ENCODE measurements at regions not wholly inside any gene's neighbourhood (a gene's known extent, or its start where the extent isn't known, plus 50 kb on each side); places are given as distances from the start of the nearest gene placed in this dataset.
"Not testable (repeated sequence)": the region's sequence is repeated elsewhere in the genome, so short reads cannot be mapped to it uniquely, and the experiment has no call there.

DNA sequence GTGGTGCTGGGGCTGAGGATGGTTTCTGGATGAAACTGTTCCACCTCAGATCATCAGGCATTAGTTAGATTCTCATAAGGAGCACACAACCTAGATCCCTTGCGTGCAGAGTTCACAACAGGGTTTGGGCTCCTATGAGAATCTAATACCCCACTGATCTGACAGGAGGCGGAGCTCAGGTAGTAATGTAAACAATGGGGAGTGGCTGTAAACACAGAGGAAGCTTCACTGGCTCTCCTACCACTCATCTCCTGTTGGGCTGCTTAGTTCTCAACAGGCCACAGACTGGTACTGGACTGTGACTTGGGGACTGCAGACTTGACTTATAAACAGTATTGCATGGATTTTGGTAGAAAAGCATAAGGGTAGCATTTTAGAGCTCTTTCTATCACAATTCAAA is 870.7 kb upstream of the CDH10 start:
- Histone ChIP-seq H3K27ac (ENCODE audit: low read length) (no peak overlapping the region), H3K36me3 (ENCODE audit: control insufficient read depth, low read depth, low read length) (no peaks in the 10 kb centered on the region), H3K27me3 (ENCODE audit: control insufficient read depth, insufficient read depth, low read length) (no peaks in the 10 kb centered on the region), H3K9ac (ENCODE audit: low read length) (no peak overlapping the region), H3K4me1 (ENCODE audit: control insufficient read depth, low read depth, low read length) (peaks cover 4% of the 10 kb centered on the region), H3K4me3 (ENCODE audit: low read length) (no peak overlapping the region), H3K9me3 (ENCODE audit: control insufficient read depth, low read depth, low read length) (no peaks in the 10 kb centered on the region)

GRCh38 chr5:25510692-25511091 is 865.9 kb upstream of the CDH10 start:
- not testable (repeated sequence) for H3K9me3 ChIP-seq (ENCODE audit: control insufficient read depth, low read depth, low read length); H3K4me1 ChIP-seq (ENCODE audit: control insufficient read depth, low read depth, low read length); H3K9ac ChIP-seq (ENCODE audit: low read length); H3K36me3 ChIP-seq (ENCODE audit: control insufficient read depth, low read depth, low read length); H3K27me3 ChIP-seq (ENCODE audit: control insufficient read depth, insufficient read depth, low read length); H3K4me3 ChIP-seq (ENCODE audit: low read length); H3K27ac ChIP-seq (ENCODE audit: low read length)

DNA sequence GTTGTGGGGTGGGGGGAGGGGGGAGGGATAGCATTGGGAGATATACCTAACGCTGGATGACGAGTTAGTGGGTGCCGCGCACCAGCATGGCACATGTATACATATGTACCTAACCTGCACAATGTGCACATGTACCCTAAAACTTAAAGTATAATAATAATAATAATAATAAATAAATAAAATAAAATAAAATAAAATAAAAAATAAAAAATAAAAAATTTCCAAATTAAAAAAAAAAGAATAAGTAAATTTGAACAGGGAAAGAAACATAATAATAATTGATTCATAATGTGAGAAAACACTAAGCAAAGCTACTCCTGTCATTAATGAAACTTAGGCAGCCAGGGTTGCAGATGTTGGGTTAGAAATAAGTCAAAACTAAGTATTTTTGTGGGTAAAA is 863.2 kb upstream of the CDH10 start:
- not testable (repeated sequence) for H3K9me3 ChIP-seq (ENCODE audit: control insufficient read depth, low read depth, low read length); H3K27me3 ChIP-seq (ENCODE audit: control insufficient read depth, insufficient read depth, low read length); H3K9ac ChIP-seq (ENCODE audit: low read length); H3K4me1 ChIP-seq (ENCODE audit: control insufficient read depth, low read depth, low read length); H3K27ac ChIP-seq (ENCODE audit: low read length); H3K36me3 ChIP-seq (ENCODE audit: control insufficient read depth, low read depth, low read length); H3K4me3 ChIP-seq (ENCODE audit: low read length)

- Histone ChIP-seq H3K36me3 (ENCODE audit: control insufficient read depth, low read depth, low read length) (no peaks in the 10 kb centered on the region), H3K9me3 (ENCODE audit: control insufficient read depth, low read depth, low read length) (no peaks in the 10 kb centered on the region), H3K4me3 (ENCODE audit: low read length) (no peak overlapping the region)
Measured at GRCh38 chr5:25500635-25501034, 855.9 kb upstream of the CDH10 start.

DNA sequence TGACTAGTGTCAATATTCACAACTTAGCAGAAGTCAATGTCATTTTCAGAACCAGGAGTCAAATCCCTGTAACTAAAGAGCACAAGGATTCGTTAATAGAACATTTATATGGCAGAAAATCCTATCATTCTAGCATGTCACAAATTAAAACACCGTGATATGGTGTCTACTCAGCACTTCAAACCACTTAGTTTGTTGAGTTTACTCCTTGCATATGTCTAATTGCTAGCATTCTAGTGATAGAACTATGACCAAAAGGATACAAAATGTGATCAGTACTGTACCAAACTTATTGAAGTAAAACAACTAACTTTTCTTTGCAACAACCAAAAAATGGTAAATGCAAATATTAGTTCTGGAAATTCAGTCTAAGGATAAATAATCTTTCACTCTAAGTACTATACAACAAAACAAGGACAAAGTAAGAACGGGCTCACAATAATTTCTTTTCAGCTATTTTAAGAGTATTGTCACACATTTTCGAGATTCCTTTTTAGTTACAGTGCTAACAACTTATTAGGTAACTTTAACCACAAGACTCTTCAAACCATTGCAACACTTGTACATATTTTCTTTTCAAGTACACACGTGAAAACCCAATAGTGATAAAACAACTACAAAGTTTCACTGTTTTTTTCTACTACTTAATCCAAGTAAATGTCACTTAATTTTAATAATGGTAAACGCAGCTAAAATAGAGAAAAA is 845.2 kb upstream of the CDH10 start:
- Histone ChIP-seq H3K4me3 (ENCODE audit: low read length) (no peak overlapping the region), H3K27me3 (ENCODE audit: control insufficient read depth, insufficient read depth, low read length) (no peaks in the 10 kb centered on the region), H3K9me3 (ENCODE audit: control insufficient read depth, low read depth, low read length) (no peaks in the 10 kb centered on the region), H3K27ac (ENCODE audit: low read length) (no peak overlapping the region), H3K9ac (ENCODE audit: low read length) (no peak overlapping the region), H3K36me3 (ENCODE audit: control insufficient read depth, low read depth, low read length) (no peaks in the 10 kb centered on the region), H3K4me1 (ENCODE audit: control insufficient read depth, low read depth, low read length) (no peaks in the 10 kb centered on the region)

More at GRCh38 chr5:25500635-25501034, 855.9 kb upstream of the CDH10 start:
- H3K27me3 ChIP-seq (ENCODE audit: control insufficient read depth, insufficient read depth, low read length): no peaks in the 10 kb centered on the region
- H3K27ac ChIP-seq (ENCODE audit: low read length): no peak overlapping the region
- no peak overlapping the region for H3K9ac ChIP-seq (ENCODE audit: low read length)
- H3K4me1 ChIP-seq (ENCODE audit: control insufficient read depth, low read depth, low read length): peaks cover 5% of the 10 kb centered on the region

DNA sequence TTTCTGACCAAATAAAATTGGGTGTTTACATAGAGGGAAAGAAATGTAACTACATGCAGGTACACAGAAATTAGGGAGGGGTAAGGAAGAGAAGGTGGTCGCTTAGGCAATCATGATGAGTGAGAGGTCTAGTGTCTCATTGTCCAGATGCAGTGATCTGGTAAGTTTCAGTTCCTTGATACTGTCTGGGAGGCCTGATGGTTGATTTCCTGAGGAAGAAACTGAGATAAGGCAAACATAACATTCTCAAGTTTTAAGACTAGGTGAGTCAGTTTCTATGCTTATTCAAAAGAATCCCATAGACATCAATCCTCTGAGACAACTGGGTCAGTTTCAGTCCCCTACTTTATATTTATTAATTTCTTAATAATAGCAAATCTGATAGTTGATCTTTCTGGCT is 843.3 kb upstream of the CDH10 start:
- H3K36me3 ChIP-seq (ENCODE audit: control insufficient read depth, low read depth, low read length): no peaks in the 10 kb centered on the region
- no peak overlapping the region for H3K9ac ChIP-seq (ENCODE audit: low read length)
- no peak overlapping the region for H3K27ac ChIP-seq (ENCODE audit: low read length)
- no peaks in the 10 kb centered on the region for H3K9me3 ChIP-seq (ENCODE audit: control insufficient read depth, low read depth, low read length)
- H3K4me1 ChIP-seq (ENCODE audit: control insufficient read depth, low read depth, low read length): no peaks in the 10 kb centered on the region
- H3K4me3 ChIP-seq (ENCODE audit: low read length): no peak overlapping the region
- no peaks in the 10 kb centered on the region for H3K27me3 ChIP-seq (ENCODE audit: control insufficient read depth, insufficient read depth, low read length)

GRCh38 chr5:25484391-25484790 is 839.6 kb upstream of the CDH10 start:
- H3K36me3 ChIP-seq (ENCODE audit: control insufficient read depth, low read depth, low read length): no peaks in the 10 kb centered on the region
- H3K27ac ChIP-seq (ENCODE audit: low read length): no peak overlapping the region
- no peak overlapping the region for H3K4me3 ChIP-seq (ENCODE audit: low read length)
- no peaks in the 10 kb centered on the region for H3K27me3 ChIP-seq (ENCODE audit: control insufficient read depth, insufficient read depth, low read length)
- no peak overlapping the region for H3K9ac ChIP-seq (ENCODE audit: low read length)
- peaks cover 7% of the 10 kb centered on the region for H3K4me1 ChIP-seq (ENCODE audit: control insufficient read depth, low read depth, low read length)
- no peaks in the 10 kb centered on the region for H3K9me3 ChIP-seq (ENCODE audit: control insufficient read depth, low read depth, low read length)

DNA sequence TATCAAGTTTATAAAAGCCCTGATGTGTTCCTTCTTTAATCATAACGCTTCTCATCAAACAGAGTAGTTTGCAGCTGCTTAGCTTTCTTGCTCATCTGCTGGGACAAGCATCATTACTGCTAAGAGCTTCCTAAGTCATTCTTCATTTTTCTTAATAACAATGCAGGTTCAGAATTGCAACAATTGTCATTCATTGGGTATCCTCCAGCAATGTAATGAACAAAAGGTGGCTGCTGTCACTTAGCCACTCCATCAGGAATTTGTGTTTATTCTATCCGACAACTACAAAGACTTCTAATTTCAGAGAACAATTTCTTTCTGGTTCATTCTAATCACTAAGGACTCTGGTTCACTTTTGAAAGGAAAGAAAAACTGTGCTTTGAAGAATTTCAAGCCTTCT is 836.7 kb upstream of the CDH10 start:
- Histone ChIP-seq H3K4me1 (ENCODE audit: control insufficient read depth, low read depth, low read length) (peaks cover 7% of the 10 kb centered on the region), H3K27me3 (ENCODE audit: control insufficient read depth, insufficient read depth, low read length) (no peaks in the 10 kb centered on the region), H3K36me3 (ENCODE audit: control insufficient read depth, low read depth, low read length) (no peaks in the 10 kb centered on the region), H3K27ac (ENCODE audit: low read length) (no peak overlapping the region), H3K9ac (ENCODE audit: low read length) (no peak overlapping the region), H3K9me3 (ENCODE audit: control insufficient read depth, low read depth, low read length) (no peaks in the 10 kb centered on the region), H3K4me3 (ENCODE audit: low read length) (no peak overlapping the region)

- Histone ChIP-seq H3K9ac (ENCODE audit: low read length) (no peak overlapping the region), H3K9me3 (ENCODE audit: control insufficient read depth, low read depth, low read length) (no peaks in the 10 kb centered on the region), H3K4me3 (ENCODE audit: low read length) (no peak overlapping the region), H3K4me1 (ENCODE audit: control insufficient read depth, low read depth, low read length) (peaks cover 10% of the 10 kb centered on the region), H3K27me3 (ENCODE audit: control insufficient read depth, insufficient read depth, low read length) (no peaks in the 10 kb centered on the region), H3K27ac (ENCODE audit: low read length) (no peak overlapping the region), H3K36me3 (ENCODE audit: control insufficient read depth, low read depth, low read length) (no peaks in the 10 kb centered on the region)
Measured at GRCh38 chr5:25459082-25459481, 814.3 kb upstream of the CDH10 start.

- no peak overlapping the region for H3K4me3 ChIP-seq (ENCODE audit: low read length)
- peaks cover 10% of the 10 kb centered on the region for H3K4me1 ChIP-seq (ENCODE audit: control insufficient read depth, low read depth, low read length)
- H3K9ac ChIP-seq (ENCODE audit: low read length): no peak overlapping the region
- no peak overlapping the region for H3K27ac ChIP-seq (ENCODE audit: low read length)
- no peaks in the 10 kb centered on the region for H3K27me3 ChIP-seq (ENCODE audit: control insufficient read depth, insufficient read depth, low read length)
- no peaks in the 10 kb centered on the region for H3K36me3 ChIP-seq (ENCODE audit: control insufficient read depth, low read depth, low read length)
- no peaks in the 10 kb centered on the region for H3K9me3 ChIP-seq (ENCODE audit: control insufficient read depth, low read depth, low read length)
Measured at GRCh38 chr5:25458628-25459027, 813.9 kb upstream of the CDH10 start.

- H3K36me3 ChIP-seq (ENCODE audit: control insufficient read depth, low read depth, low read length): no peaks in the 10 kb centered on the region
Measured at GRCh38 chr5:25453500-25453899, 808.7 kb upstream of the CDH10 start.

GRCh38 chr5:25451294-25451693 is 806.5 kb upstream of the CDH10 start:
- no peaks in the 10 kb centered on the region for H3K9me3 ChIP-seq (ENCODE audit: control insufficient read depth, low read depth, low read length)
- no peaks in the 10 kb centered on the region for H3K36me3 ChIP-seq (ENCODE audit: control insufficient read depth, low read depth, low read length)
- H3K9ac ChIP-seq (ENCODE audit: low read length): no peak overlapping the region

More at GRCh38 chr5:25453500-25453899, 808.7 kb upstream of the CDH10 start:
- H3K9ac ChIP-seq (ENCODE audit: low read length): no peak overlapping the region
- peaks cover 46% of the 10 kb centered on the region for H3K4me1 ChIP-seq (ENCODE audit: control insufficient read depth, low read depth, low read length)
- H3K9me3 ChIP-seq (ENCODE audit: control insufficient read depth, low read depth, low read length): no peaks in the 10 kb centered on the region
- H3K27me3 ChIP-seq (ENCODE audit: control insufficient read depth, insufficient read depth, low read length): no peaks in the 10 kb centered on the region
- no peak overlapping the region for H3K27ac ChIP-seq (ENCODE audit: low read length)
- no peak overlapping the region for H3K4me3 ChIP-seq (ENCODE audit: low read length)

More at GRCh38 chr5:25451294-25451693, 806.5 kb upstream of the CDH10 start:
- Histone ChIP-seq H3K4me1 (ENCODE audit: control insufficient read depth, low read depth, low read length) (peaks cover 58% of the 10 kb centered on the region), H3K27ac (ENCODE audit: low read length) (no peak overlapping the region), H3K4me3 (ENCODE audit: low read length) (no peak overlapping the region), H3K27me3 (ENCODE audit: control insufficient read depth, insufficient read depth, low read length) (no peaks in the 10 kb centered on the region)
